ENCODE measurements at regions not wholly inside any gene's neighbourhood (a gene's known extent, or its start where the extent isn't known, plus 50 kb on each side); places are given as distances from the start of the nearest gene placed in this dataset.

- in situ Hi-C loops (cut with MboI; ENCODE audit: low pct_unique_long_range_greater_than_20kb, low sequenced_read_pairs, unreplicated experiment) = no loop called here
- TF ChIP-seq CTCF (IDR thresholded peaks at IDR 0.05; ENCODE audit: extremely low read depth, insufficient read depth, missing control alignments) = no peak
- DNase-seq (ENCODE audit: low spot score) = no peak
Measured at GRCh38 chr11:22478169-22478568, 140.0 kb downstream of the SLC17A6 start.

GRCh38 chr11:22477312-22477711, 139.1 kb downstream of the SLC17A6 start:
- in situ Hi-C loops (cut with MboI; ENCODE audit: low pct_unique_long_range_greater_than_20kb, low sequenced_read_pairs, unreplicated experiment) = no loop called here
- no peak for DNase-seq (ENCODE audit: low spot score)
- no peak for TF ChIP-seq CTCF (IDR thresholded peaks at IDR 0.05; ENCODE audit: extremely low read depth, insufficient read depth, missing control alignments)

GRCh38 chr11:22476589-22476988, 138.4 kb downstream of the SLC17A6 start:
- TF ChIP-seq CTCF (IDR thresholded peaks at IDR 0.05; ENCODE audit: extremely low read depth, insufficient read depth, missing control alignments) = no peak
- no peak for DNase-seq (ENCODE audit: low spot score)
- in situ Hi-C loops (cut with MboI; ENCODE audit: low pct_unique_long_range_greater_than_20kb, low sequenced_read_pairs, unreplicated experiment) = no loop called here

DNA sequence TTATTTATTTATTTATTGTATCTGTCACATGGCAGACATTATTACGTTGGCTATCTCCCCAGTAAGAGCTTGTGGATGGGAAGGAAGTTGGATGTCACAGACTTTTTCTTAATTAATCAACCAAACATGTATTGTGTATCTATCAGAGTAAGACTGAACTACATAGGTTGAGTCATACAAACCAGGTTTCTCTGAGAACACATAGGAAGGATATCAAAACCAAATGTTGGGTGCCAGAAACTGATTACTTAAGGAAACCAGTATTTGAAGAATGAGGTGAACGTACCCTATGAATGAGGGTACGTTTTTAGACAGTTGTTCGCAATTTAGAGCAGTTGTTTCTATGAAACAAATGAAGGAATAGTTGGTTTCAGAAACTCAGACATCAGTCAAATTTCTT, 136.4 kb downstream of the SLC17A6 start:
- in situ Hi-C loops (cut with MboI; ENCODE audit: low pct_unique_long_range_greater_than_20kb, low sequenced_read_pairs, unreplicated experiment) = no loop called here
- no peak for DNase-seq (ENCODE audit: low spot score)
- TF ChIP-seq CTCF (IDR thresholded peaks at IDR 0.05; ENCODE audit: extremely low read depth, insufficient read depth, missing control alignments) = no peak

- no peak for TF ChIP-seq CTCF (IDR thresholded peaks at IDR 0.05; ENCODE audit: extremely low read depth, insufficient read depth, missing control alignments)
- DNase-seq (ENCODE audit: low spot score) = no peak
- in situ Hi-C loops (cut with MboI; ENCODE audit: low pct_unique_long_range_greater_than_20kb, low sequenced_read_pairs, unreplicated experiment) = no loop called here
Measured at GRCh38 chr11:22473586-22473985, 135.4 kb downstream of the SLC17A6 start.

DNA sequence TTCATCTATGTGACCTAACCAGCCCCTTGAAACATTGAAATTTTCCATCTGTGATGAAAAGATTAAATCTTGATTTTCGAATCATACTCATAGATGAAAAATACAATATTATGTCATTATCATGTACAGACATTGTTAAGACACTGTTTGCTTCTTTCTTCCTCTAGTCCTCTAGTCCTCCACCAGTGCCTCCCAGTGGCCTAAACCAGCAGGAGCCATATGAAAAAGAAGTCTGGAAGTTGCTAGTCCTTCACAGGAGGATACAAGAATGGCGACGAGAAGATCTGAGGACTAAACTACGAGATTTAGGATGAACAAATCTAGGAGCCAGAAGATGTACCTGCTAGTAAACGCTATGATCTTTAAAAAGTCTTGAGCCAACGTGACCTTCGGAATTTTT, 134.1 kb downstream of the SLC17A6 start:
- TF ChIP-seq CTCF (IDR thresholded peaks at IDR 0.05; ENCODE audit: extremely low read depth, insufficient read depth, missing control alignments) = no peak
- in situ Hi-C loops (cut with MboI; ENCODE audit: low pct_unique_long_range_greater_than_20kb, low sequenced_read_pairs, unreplicated experiment) = no loop called here
- DNase-seq (ENCODE audit: low spot score) = no peak

DNA sequence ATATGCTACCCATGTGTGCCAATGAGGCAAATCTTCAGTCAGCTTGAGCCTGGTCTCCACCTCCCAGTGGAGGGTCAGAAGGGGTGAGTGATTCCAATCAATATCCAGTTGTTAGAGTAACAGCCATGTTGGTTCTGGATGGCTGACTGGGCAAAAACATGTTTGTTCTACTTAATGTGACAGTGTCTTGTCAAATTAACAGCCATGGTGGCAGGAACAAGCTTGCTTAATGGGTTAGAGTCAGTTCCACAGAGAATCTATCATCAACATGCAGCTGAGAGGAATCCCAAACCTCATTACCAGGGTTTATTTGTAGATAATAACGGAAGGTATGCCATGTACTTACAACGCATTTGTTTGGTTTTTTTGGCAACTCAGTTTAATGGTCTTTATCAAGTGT, 133.2 kb downstream of the SLC17A6 start:
- no peak for TF ChIP-seq CTCF (IDR thresholded peaks at IDR 0.05; ENCODE audit: extremely low read depth, insufficient read depth, missing control alignments)
- in situ Hi-C loops (cut with MboI; ENCODE audit: low pct_unique_long_range_greater_than_20kb, low sequenced_read_pairs, unreplicated experiment) = no loop called here
- no peak for DNase-seq (ENCODE audit: low spot score)
